Vagina (tissue), 2 donors: ENCODE measurements at regions not wholly inside any gene's neighbourhood (a gene's known extent, or its start where the extent isn't known, plus 50 kb on each side); places are given as distances from the start of the nearest gene placed in this dataset.
A peak's percentile ranks its signal among the peaks of the same experiment; 100 is the strongest.

Experiments used
- DNase-seq, 2 donors: peaks; one replicate each; pipeline ENCODE4 v3.0.0-alpha.2; 2017; ENCODE audit errors: extremely low spot score in 2 of 2
- H3K27ac ChIP-seq: fragments of 200-600 bp; sonication (generic); one replicate; pipeline ENCODE4 v1.5.1; 2019
- H3K27me3 ChIP-seq: fragments of 200-600 bp; sonication (generic); one replicate; pipeline ENCODE4 v1.5.1; 2019
- H3K36me3 ChIP-seq, 2 donors: fragments of 200-600 bp; sonication (generic); one replicate each; pipeline ENCODE4 v1.5.1; 2017 to 2019
- H3K4me1 ChIP-seq: fragments of 200-600 bp; sonication (generic); one replicate; pipeline ENCODE4 v1.5.1; 2019
- H3K4me3 ChIP-seq, 2 donors: fragments of 200-600 bp; sonication (generic); 1 replicate in 1 of 2; 2 replicates in 1 of 2; pipeline ENCODE4 v1.5.1; 2016 to 2019
- H3K9me3 ChIP-seq: fragments of 200-600 bp; sonication (generic); one replicate; pipeline ENCODE4 v1.5.1; 2019
- POLR2A ChIP-seq, 2 donors: fragments of 450-650 bp; IDR thresholded peaks; one replicate each; pipeline ENCODE4 v1.6.1; 2017; ENCODE audit warnings: antibody characterized with exemption in 2 of 2, mild to moderate bottlenecking in 2 of 2, moderate library complexity in 2 of 2
- POLR2AphosphoS5 ChIP-seq, 2 donors: sonication (generic); formaldehyde crosslinking; IDR thresholded peaks; one replicate each; pipeline ENCODE4 v1.9.0; 2017; ENCODE audit warnings: antibody characterized with exemption in 2 of 2, mild to moderate bottlenecking in 2 of 2, low read depth in 1 of 2; ENCODE audit not compliant: insufficient read depth in 1 of 2
- intact Hi-C: fragments of 100-400 bp; cut with DNase I; formaldehyde crosslinking; loops from one replicate; pipeline ENCODE4 v1.15.1; 2023
- TF ChIP-seq, protein P1 (sequence below), 3 experiments: fragments of 450-650 bp in 2 of 3; fragments of 200-600 bp in 1 of 3; sonication (generic) in 1 of 3; IDR thresholded peaks; one replicate each; pipeline ENCODE4 v1.5.1; 2017 to 2019; ENCODE audit warnings: antibody characterized with exemption in 3 of 3, mild to moderate bottlenecking in 2 of 3, moderate library complexity in 2 of 3

- H3K4me3 ChIP-seq = no peak overlapping the region
- no peak overlapping the region for H3K27ac ChIP-seq
- TF ChIP-seq POLR2AphosphoS5 (IDR thresholded peaks at IDR 0.05; ENCODE audit: insufficient read depth in 1 of 2, low read depth in 1 of 2) (no peak), POLR2A (IDR thresholded peaks at IDR 0.05) (no peak)
- TF ChIP-seq, protein P1, sequence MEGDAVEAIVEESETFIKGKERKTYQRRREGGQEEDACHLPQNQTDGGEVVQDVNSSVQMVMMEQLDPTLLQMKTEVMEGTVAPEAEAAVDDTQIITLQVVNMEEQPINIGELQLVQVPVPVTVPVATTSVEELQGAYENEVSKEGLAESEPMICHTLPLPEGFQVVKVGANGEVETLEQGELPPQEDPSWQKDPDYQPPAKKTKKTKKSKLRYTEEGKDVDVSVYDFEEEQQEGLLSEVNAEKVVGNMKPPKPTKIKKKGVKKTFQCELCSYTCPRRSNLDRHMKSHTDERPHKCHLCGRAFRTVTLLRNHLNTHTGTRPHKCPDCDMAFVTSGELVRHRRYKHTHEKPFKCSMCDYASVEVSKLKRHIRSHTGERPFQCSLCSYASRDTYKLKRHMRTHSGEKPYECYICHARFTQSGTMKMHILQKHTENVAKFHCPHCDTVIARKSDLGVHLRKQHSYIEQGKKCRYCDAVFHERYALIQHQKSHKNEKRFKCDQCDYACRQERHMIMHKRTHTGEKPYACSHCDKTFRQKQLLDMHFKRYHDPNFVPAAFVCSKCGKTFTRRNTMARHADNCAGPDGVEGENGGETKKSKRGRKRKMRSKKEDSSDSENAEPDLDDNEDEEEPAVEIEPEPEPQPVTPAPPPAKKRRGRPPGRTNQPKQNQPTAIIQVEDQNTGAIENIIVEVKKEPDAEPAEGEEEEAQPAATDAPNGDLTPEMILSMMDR (IDR thresholded peaks at IDR 0.05) = no peak
- H3K27me3 ChIP-seq = no peaks in the 10 kb centered on the region
- intact Hi-C loops = no loop called here
- no peaks in the 10 kb centered on the region for H3K9me3 ChIP-seq
- peak in 1 of 2 donors; percentile 69 for DNase-seq
- no peaks in the 10 kb centered on the region for H3K36me3 ChIP-seq
- peaks cover 4% of the 10 kb centered on the region for H3K4me1 ChIP-seq
Measured at GRCh38 chr2:128494307-128494639, 175.6 kb upstream of the HS6ST1 start.

DNA sequence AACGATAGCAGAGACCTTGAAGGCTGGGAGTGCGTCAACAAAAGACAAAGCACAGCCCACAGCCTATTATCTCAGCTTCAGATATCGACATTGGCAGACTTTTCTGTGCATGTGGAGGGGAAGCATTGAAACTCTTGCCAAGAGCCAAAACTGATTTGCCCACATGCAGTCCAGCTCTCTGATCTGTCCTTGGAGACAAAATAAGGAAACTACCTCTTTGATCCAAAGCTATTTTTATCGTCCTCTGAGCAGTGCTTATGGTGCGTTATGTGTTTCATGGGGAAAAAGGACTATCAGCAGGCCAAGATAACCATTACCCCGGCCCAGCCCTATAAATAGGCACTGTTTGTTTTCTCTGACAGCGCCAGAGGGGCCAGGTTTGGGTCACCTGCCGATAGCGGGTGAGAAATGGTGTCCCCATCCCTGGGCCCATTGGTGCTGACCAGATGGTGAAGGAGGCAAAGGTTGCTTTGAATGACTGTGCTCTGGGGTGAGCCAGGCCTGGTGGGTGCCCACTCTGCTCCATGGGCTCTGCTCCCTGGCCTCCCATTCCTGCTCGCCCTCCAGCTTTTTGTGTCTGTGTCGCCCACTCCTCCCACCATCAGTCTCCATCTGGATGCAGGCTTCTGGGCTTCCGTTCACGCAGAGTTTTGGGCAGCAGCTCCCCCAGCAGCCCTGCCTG lies 176.1 kb upstream of the HS6ST1 start:
- intact Hi-C loops = no loop called here
- Histone ChIP-seq H3K4me1 (no peaks in the 10 kb centered on the region), H3K27ac (no peak overlapping the region), H3K4me3 (no peak overlapping the region), H3K9me3 (no peaks in the 10 kb centered on the region), H3K27me3 (no peaks in the 10 kb centered on the region), H3K36me3 (no peaks in the 10 kb centered on the region)
- TF ChIP-seq, protein P1 (IDR thresholded peaks at IDR 0.05) = no peak
- TF ChIP-seq POLR2A (IDR thresholded peaks at IDR 0.05) = no peak
- no peak for TF ChIP-seq POLR2AphosphoS5 (IDR thresholded peaks at IDR 0.05; ENCODE audit: insufficient read depth in 1 of 2, low read depth in 1 of 2)
- DNase-seq = peak; percentile 56 to 77

DNA sequence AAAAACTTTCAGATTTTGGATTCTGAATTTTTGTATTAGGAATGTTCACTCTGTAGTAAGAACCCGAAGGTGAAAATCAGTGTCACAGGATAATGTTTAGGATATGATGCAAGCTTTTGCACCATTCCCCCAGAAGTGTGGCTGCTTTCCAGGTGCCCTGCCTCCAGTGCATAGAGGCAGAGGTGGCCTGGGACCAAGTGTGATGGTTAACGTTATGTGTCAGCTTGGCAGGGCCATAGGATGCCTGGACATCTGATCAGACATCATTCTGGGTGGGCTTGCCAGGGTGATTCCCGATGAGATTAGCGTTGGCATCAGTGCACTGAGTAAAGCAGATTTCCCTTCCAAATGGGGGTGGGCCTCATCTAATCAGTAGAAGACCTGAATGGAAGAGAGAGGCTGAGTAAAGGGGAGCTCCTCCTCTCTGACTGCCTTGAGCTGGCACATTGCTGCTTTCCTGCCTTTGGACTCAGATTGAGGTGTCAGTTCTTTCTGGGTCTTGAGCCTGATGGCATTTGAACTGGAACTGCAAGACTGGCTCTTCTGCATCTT lies 177.4 kb upstream of the HS6ST1 start:
- intact Hi-C loops = no loop called here

GRCh38 chr2:128496700-128497099 lies 178.0 kb upstream of the HS6ST1 start:
- intact Hi-C loops = no loop called here
- H3K4me3 ChIP-seq = no peak overlapping the region
- TF ChIP-seq, protein P1 (IDR thresholded peaks at IDR 0.05) = no peak
- no peak for TF ChIP-seq POLR2A (IDR thresholded peaks at IDR 0.05)
- TF ChIP-seq POLR2AphosphoS5 (IDR thresholded peaks at IDR 0.05; ENCODE audit: insufficient read depth in 1 of 2, low read depth in 1 of 2) = no peak

More for the DNA sequence above, 177.4 kb upstream of the HS6ST1 start:
- Histone ChIP-seq H3K27ac (no peak overlapping the region), H3K27me3 (no peaks in the 10 kb centered on the region), H3K4me3 (no peak overlapping the region), H3K36me3 (no peaks in the 10 kb centered on the region), H3K4me1 (no peaks in the 10 kb centered on the region), H3K9me3 (no peaks in the 10 kb centered on the region)
- DNase-seq = peak; percentile 42 to 46
- TF ChIP-seq POLR2AphosphoS5 (IDR thresholded peaks at IDR 0.05; ENCODE audit: insufficient read depth in 1 of 2, low read depth in 1 of 2) = no peak
- no peak for TF ChIP-seq POLR2A (IDR thresholded peaks at IDR 0.05)
- TF ChIP-seq, protein P1 (IDR thresholded peaks at IDR 0.05) = no peak

DNA sequence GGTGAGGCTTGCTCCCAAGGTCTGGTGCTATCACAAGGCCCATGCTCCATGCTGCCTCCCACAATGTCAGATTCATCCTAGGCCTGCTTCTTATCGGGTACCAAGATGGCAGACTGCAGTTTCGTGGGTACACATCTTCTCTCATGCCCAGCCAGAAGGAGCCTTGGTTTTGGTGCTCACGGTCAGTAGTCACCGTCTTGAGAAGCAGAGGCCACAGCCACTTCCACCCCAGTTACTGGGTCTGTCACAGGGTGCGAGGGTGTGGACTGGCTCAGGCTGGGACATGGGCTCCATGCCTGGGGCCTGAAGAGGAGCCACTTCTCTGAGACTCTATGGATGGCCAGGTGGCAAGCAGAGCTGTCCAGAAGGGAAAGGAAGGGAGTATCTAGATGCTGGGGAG lies 178.8 kb upstream of the HS6ST1 start:
- H3K36me3 ChIP-seq = no peaks in the 10 kb centered on the region
- H3K4me3 ChIP-seq = no peak overlapping the region
- no peak overlapping the region for H3K27ac ChIP-seq
- H3K9me3 ChIP-seq = no peaks in the 10 kb centered on the region
- peak in 1 of 2 donors; percentile 75 for DNase-seq
- no peaks in the 10 kb centered on the region for H3K4me1 ChIP-seq
- TF ChIP-seq POLR2A (IDR thresholded peaks at IDR 0.05) = no peak
- no peak for TF ChIP-seq POLR2AphosphoS5 (IDR thresholded peaks at IDR 0.05; ENCODE audit: insufficient read depth in 1 of 2, low read depth in 1 of 2)
- TF ChIP-seq, protein P1 (IDR thresholded peaks at IDR 0.05) = no peak
- intact Hi-C loops = no loop called here
- H3K27me3 ChIP-seq = no peaks in the 10 kb centered on the region

More at GRCh38 chr2:128496700-128497099, 178.0 kb upstream of the HS6ST1 start:
- Histone ChIP-seq H3K4me1 (no peaks in the 10 kb centered on the region), H3K9me3 (no peaks in the 10 kb centered on the region), H3K36me3 (no peaks in the 10 kb centered on the region), H3K27me3 (no peaks in the 10 kb centered on the region), H3K27ac (no peak overlapping the region)
- peak in 1 of 2 donors; percentile 67 for DNase-seq
